CD4-positive, CD25-positive, alpha-beta regulatory T cell (primary cell): ENCODE measurements at regions not wholly inside any gene's neighbourhood (a gene's known extent, or its start where the extent isn't known, plus 50 kb on each side); places are given as distances from the start of the nearest gene placed in this dataset.

ENCODE experiments used
- ATAC-seq, 2 donors: fragments of 150-1000 bp; cut with Tn5 transposase; one replicate each; pipeline ENCODE4 v1.10.0; 2021; ENCODE audit warnings: low read depth in 2 of 2, moderate number of reproducible peaks in 2 of 2, moderate library complexity in 1 of 2
- DNase-seq, 3 donors: peaks; one replicate each; pipeline versions ENCODE4 v3.0.0 to v3.0.0-alpha.2; 2012 to 2022; ENCODE audit warnings: mixed read lengths in 1 of 3
- H3K27ac ChIP-seq: one replicate; pipeline ENCODE4 v1.7.0; 2013; ENCODE audit warnings: mild to moderate bottlenecking, low read length; ENCODE audit not compliant: insufficient read depth, poor library complexity, severe bottlenecking
- H3K27me3 ChIP-seq: one replicate; pipeline ENCODE4 v1.7.0; 2013; ENCODE audit warnings: low read length; ENCODE audit not compliant: control insufficient read depth, insufficient read depth
- H3K36me3 ChIP-seq: one replicate; pipeline ENCODE4 v1.7.0; 2013; ENCODE audit warnings: mild to moderate bottlenecking, low read length, moderate library complexity; ENCODE audit not compliant: control insufficient read depth, insufficient read depth
- H3K4me1 ChIP-seq: 2 replicates; pipeline ENCODE4 v1.7.0; 2013; ENCODE audit warnings: mild to moderate bottlenecking, low read length; ENCODE audit not compliant: insufficient read depth, control insufficient read depth, poor library complexity, severe bottlenecking
- H3K4me3 ChIP-seq: one replicate; pipeline ENCODE4 v1.7.0; 2013; ENCODE audit warnings: low read depth, mild to moderate bottlenecking, low read length, moderate library complexity
- H3K9me3 ChIP-seq, 2 experiments: 1 replicate in 1 of 2; 2 replicates in 1 of 2; pipeline ENCODE4 v1.7.0; 2013; ENCODE audit warnings: low read length in 2 of 2, mild to moderate bottlenecking in 1 of 2, moderate library complexity in 1 of 2; ENCODE audit not compliant: control insufficient read depth in 2 of 2
- H3K27ac Mint-ChIP-seq, 3 donors: one replicate each; pipeline ENCODE4 v1.8.0; 2020 to 2022; ENCODE audit warnings: mild to moderate bottlenecking in 3 of 3, mixed read lengths in 3 of 3, moderate library complexity in 2 of 3
- H3K27me3 Mint-ChIP-seq: one replicate; pipeline ENCODE4 v1.8.0; 2022; ENCODE audit warnings: mild to moderate bottlenecking, mixed read lengths
- H3K36me3 Mint-ChIP-seq: one replicate; pipeline ENCODE4 v1.8.0; 2020; ENCODE audit warnings: mixed read lengths
- H3K4me1 Mint-ChIP-seq, 4 donors: one replicate each; pipeline ENCODE4 v1.8.0; 2020 to 2022; ENCODE audit warnings: mixed read lengths in 4 of 4, mild to moderate bottlenecking in 1 of 4
- H3K4me3 Mint-ChIP-seq, 4 donors: one replicate each; pipeline ENCODE4 v1.8.0; 2020 to 2022; ENCODE audit warnings: mild to moderate bottlenecking in 4 of 4, mixed read lengths in 4 of 4, moderate library complexity in 3 of 4
- H3K9me3 Mint-ChIP-seq, 7 donors: one replicate each; pipeline ENCODE4 v1.8.0; 2020 to 2022; ENCODE audit warnings: mixed read lengths in 7 of 7, mild to moderate bottlenecking in 3 of 7, moderate library complexity in 2 of 7

GRCh38 chr11:100612766-100613165 lies 74.3 kb upstream of the ARHGAP42 start:
- peaks cover 5 to 22% (median 8%) of the 10 kb centered on the region in 7 donors for H3K9me3 Mint-ChIP-seq
- DNase-seq (no peak), ATAC-seq (no peak)
- no peaks in the 10 kb centered on the region for H3K4me1 Mint-ChIP-seq
- no peaks in the 10 kb centered on the region for H3K9me3 ChIP-seq
- no peak overlapping the region for H3K4me3 ChIP-seq
- no peaks in the 10 kb centered on the region for H3K27me3 Mint-ChIP-seq
- no peak overlapping the region for H3K27ac ChIP-seq
- H3K36me3 Mint-ChIP-seq, result no peaks in the 10 kb centered on the region
- no peaks in the 10 kb centered on the region for H3K36me3 ChIP-seq
- H3K27ac Mint-ChIP-seq, result no peak overlapping the region
- no peaks in the 10 kb centered on the region for H3K4me1 ChIP-seq
- H3K27me3 ChIP-seq, result no peaks in the 10 kb centered on the region
- no peak overlapping the region for H3K4me3 Mint-ChIP-seq

GRCh38 chr11:100618914-100619313 lies 68.2 kb upstream of the ARHGAP42 start:
- Mint-ChIP-seq H3K36me3 (no peaks in the 10 kb centered on the region), H3K27me3 (no peaks in the 10 kb centered on the region), H3K4me3 (no peak overlapping the region), H3K27ac (no peak overlapping the region), H3K4me1 (no peaks in the 10 kb centered on the region), H3K9me3 (peaks cover 4 to 25% (median 12%) of the 10 kb centered on the region in 7 donors)
- DNase-seq (no peak), ATAC-seq (no peak)
- Histone ChIP-seq H3K9me3 (peaks cover 3 to 18% of the 10 kb centered on the region in 2 experiments), H3K4me1 (no peaks in the 10 kb centered on the region), H3K27me3 (no peaks in the 10 kb centered on the region), H3K4me3 (no peak overlapping the region), H3K36me3 (no peaks in the 10 kb centered on the region), H3K27ac (no peak overlapping the region)

- Mint-ChIP-seq H3K36me3 (no peaks in the 10 kb centered on the region), H3K4me1 (no peaks in the 10 kb centered on the region), H3K4me3 (no peak overlapping the region), H3K9me3 (peaks cover 4 to 31% (median 14%) of the 10 kb centered on the region in 7 donors), H3K27ac (no peak overlapping the region), H3K27me3 (no peaks in the 10 kb centered on the region)
- ATAC-seq, result no peak
- no peaks in the 10 kb centered on the region for H3K27me3 ChIP-seq
- H3K36me3 ChIP-seq, result no peaks in the 10 kb centered on the region
- no peak overlapping the region for H3K27ac ChIP-seq
- H3K9me3 ChIP-seq, result peaks cover 3 to 18% of the 10 kb centered on the region in 2 experiments
- H3K4me1 ChIP-seq, result no peaks in the 10 kb centered on the region
- H3K4me3 ChIP-seq, result no peak overlapping the region
- no peak for DNase-seq
Observed at GRCh38 chr11:100619484-100619883, 67.6 kb upstream of the ARHGAP42 start.

GRCh38 chr11:100622404-100622803 lies 64.7 kb upstream of the ARHGAP42 start:
- no peaks in the 10 kb centered on the region for H3K27me3 Mint-ChIP-seq
- Histone ChIP-seq H3K4me1 (no peaks in the 10 kb centered on the region), H3K36me3 (no peaks in the 10 kb centered on the region), H3K27me3 (no peaks in the 10 kb centered on the region), H3K9me3 (peaks cover 3 to 18% of the 10 kb centered on the region in 2 experiments), H3K4me3 (no peak overlapping the region), H3K27ac (no peak overlapping the region)
- H3K4me3 Mint-ChIP-seq, result no peak overlapping the region
- H3K9me3 Mint-ChIP-seq, result peaks cover 4 to 40% (median 12%) of the 10 kb centered on the region in 7 donors
- DNase-seq (no peak), ATAC-seq (no peak)
- H3K27ac Mint-ChIP-seq, result no peak overlapping the region
- H3K36me3 Mint-ChIP-seq, result no peaks in the 10 kb centered on the region
- H3K4me1 Mint-ChIP-seq, result no peaks in the 10 kb centered on the region

GRCh38 chr11:100624346-100624745 lies 62.7 kb upstream of the ARHGAP42 start:
- Mint-ChIP-seq H3K9me3 (peaks cover 4 to 38% (median 17%) of the 10 kb centered on the region in 7 donors), H3K27ac (no peak overlapping the region)

GRCh38 chr11:100625041-100625440 lies 62.0 kb upstream of the ARHGAP42 start:
- Histone ChIP-seq H3K36me3 (no peaks in the 10 kb centered on the region), H3K4me3 (no peak overlapping the region), H3K27ac (no peak overlapping the region), H3K9me3 (peaks cover 3 to 18% of the 10 kb centered on the region in 2 experiments), H3K4me1 (no peaks in the 10 kb centered on the region), H3K27me3 (no peaks in the 10 kb centered on the region)
- peaks cover 4 to 38% (median 17%) of the 10 kb centered on the region in 7 donors for H3K9me3 Mint-ChIP-seq
- H3K4me3 Mint-ChIP-seq, result no peak overlapping the region
- ATAC-seq (no peak), DNase-seq (no peak)
- H3K27me3 Mint-ChIP-seq, result no peaks in the 10 kb centered on the region
- H3K36me3 Mint-ChIP-seq, result no peaks in the 10 kb centered on the region
- H3K27ac Mint-ChIP-seq, result no peak overlapping the region
- H3K4me1 Mint-ChIP-seq, result no peaks in the 10 kb centered on the region

More at GRCh38 chr11:100624346-100624745, 62.7 kb upstream of the ARHGAP42 start:
- Mint-ChIP-seq H3K27me3 (no peaks in the 10 kb centered on the region), H3K36me3 (no peaks in the 10 kb centered on the region), H3K4me3 (no peak overlapping the region), H3K4me1 (no peaks in the 10 kb centered on the region)
- Histone ChIP-seq H3K36me3 (no peaks in the 10 kb centered on the region), H3K9me3 (peaks cover 3 to 18% of the 10 kb centered on the region in 2 experiments), H3K4me3 (no peak overlapping the region), H3K4me1 (no peaks in the 10 kb centered on the region), H3K27ac (no peak overlapping the region), H3K27me3 (no peaks in the 10 kb centered on the region)
- DNase-seq (no peak), ATAC-seq (no peak)

GRCh38 chr11:100629671-100630070 lies 57.4 kb upstream of the ARHGAP42 start:
- Mint-ChIP-seq H3K4me1 (no peaks in the 10 kb centered on the region), H3K36me3 (no peaks in the 10 kb centered on the region)

GRCh38 chr11:100630898-100631297 lies 56.2 kb upstream of the ARHGAP42 start:
- no peak for ATAC-seq
- no peak for DNase-seq
- Histone ChIP-seq H3K27me3 (no peaks in the 10 kb centered on the region), H3K27ac (no peak overlapping the region), H3K4me1 (no peaks in the 10 kb centered on the region), H3K4me3 (no peak overlapping the region), H3K9me3 (peaks cover 4 to 8% of the 10 kb centered on the region in 2 experiments), H3K36me3 (no peaks in the 10 kb centered on the region)
- Mint-ChIP-seq H3K4me3 (no peak overlapping the region), H3K4me1 (no peaks in the 10 kb centered on the region), H3K36me3 (no peaks in the 10 kb centered on the region), H3K27me3 (no peaks in the 10 kb centered on the region), H3K9me3 (peaks cover 2 to 23% (median 8%) of the 10 kb centered on the region in 7 donors), H3K27ac (no peak overlapping the region)

More at GRCh38 chr11:100629671-100630070, 57.4 kb upstream of the ARHGAP42 start:
- H3K27me3 Mint-ChIP-seq, result no peaks in the 10 kb centered on the region
- no peaks in the 10 kb centered on the region for H3K4me1 ChIP-seq
- H3K4me3 Mint-ChIP-seq, result no peak overlapping the region
- no peak overlapping the region for H3K4me3 ChIP-seq
- peaks cover under 1 to 18% (median 5%) of the 10 kb centered on the region in 7 donors for H3K9me3 Mint-ChIP-seq
- no peak overlapping the region for H3K27ac Mint-ChIP-seq
- DNase-seq, result no peak
- peaks cover 0 to under 1% of the 10 kb centered on the region in 2 experiments for H3K9me3 ChIP-seq
- no peaks in the 10 kb centered on the region for H3K36me3 ChIP-seq
- no peaks in the 10 kb centered on the region for H3K27me3 ChIP-seq
- H3K27ac ChIP-seq, result no peak overlapping the region
- ATAC-seq, result no peak
